Neuronal stem cell (in vitro differentiated cells): ENCODE measurements at regions not wholly inside any gene's neighbourhood (a gene's known extent, or its start where the extent isn't known, plus 50 kb on each side); places are given as distances from the start of the nearest gene placed in this dataset.

Source experiments
- DNase-seq: peaks from one replicate; pipeline ENCODE4 v3.0.0-alpha.2; 2013; ENCODE audit warnings: low spot score
- H2AFZ ChIP-seq: one replicate; pipeline ENCODE4 v1.6.1; 2013; ENCODE audit warnings: mild to moderate bottlenecking, low read length, inconsistent platforms
- H2AK5ac ChIP-seq: 2 replicates; pipeline ENCODE4 v1.6.1; 2013; ENCODE audit warnings: low read depth, mild to moderate bottlenecking, inconsistent platforms, low read length, moderate library complexity, mixed read lengths
- H2BK120ac ChIP-seq: 2 replicates; pipeline ENCODE4 v1.6.1; 2013; ENCODE audit warnings: low read depth, mild to moderate bottlenecking, inconsistent platforms, low read length, moderate library complexity, mixed read lengths
- H2BK12ac ChIP-seq: one replicate; pipeline ENCODE4 v1.6.1; 2013; ENCODE audit warnings: low read length, inconsistent platforms
- H2BK15ac ChIP-seq: 2 replicates; pipeline ENCODE4 v1.6.1; 2013; ENCODE audit warnings: mild to moderate bottlenecking, low read length, inconsistent platforms, mixed read lengths
- H2BK5ac ChIP-seq: one replicate; pipeline ENCODE4 v1.6.1; 2013; ENCODE audit warnings: inconsistent platforms, mild to moderate bottlenecking, low read length, moderate library complexity
- H3K14ac ChIP-seq: one replicate; pipeline ENCODE4 v1.6.1; 2013; ENCODE audit warnings: low read length, inconsistent platforms
- H3K18ac ChIP-seq: 2 replicates; pipeline ENCODE4 v1.6.1; 2013; ENCODE audit warnings: low read length, inconsistent platforms
- H3K23ac ChIP-seq: 2 replicates; pipeline ENCODE4 v1.6.1; 2013; ENCODE audit warnings: low read depth, mild to moderate bottlenecking, mixed read lengths, low read length, inconsistent platforms; ENCODE audit not compliant: poor library complexity
- H3K27ac ChIP-seq: replicated peaks from 3 replicates; pipeline ENCODE4 v1.5.1; 2013; ENCODE audit warnings: low read length, inconsistent platforms
- H3K27me3 ChIP-seq, 3 experiments: 2 replicates each; pipeline ENCODE4 v1.6.1; 2013; ENCODE audit warnings: low read length in 3 of 3, mild to moderate bottlenecking in 2 of 3, inconsistent platforms in 1 of 3, low read depth in 1 of 3, mixed read lengths in 1 of 3, moderate library complexity in 1 of 3; ENCODE audit not compliant: control insufficient read depth in 3 of 3, insufficient read depth in 3 of 3
- H3K36me3 ChIP-seq, 2 donors: replicated peaks in 1 of 2; 2 replicates each; pipeline ENCODE4 v1.6.1; 2013; ENCODE audit warnings: low read length in 2 of 2; ENCODE audit not compliant: control insufficient read depth in 2 of 2, insufficient read depth in 2 of 2
- H3K4ac ChIP-seq: 2 replicates; pipeline ENCODE4 v1.6.1; 2013; ENCODE audit warnings: inconsistent platforms, mild to moderate bottlenecking, low read length, moderate library complexity
- H3K4me1 ChIP-seq, 2 donors: 1 replicate in 1 of 2; 2 replicates in 1 of 2; pipeline ENCODE4 v1.6.1; 2013; ENCODE audit warnings: low read length in 2 of 2, low read depth in 1 of 2; ENCODE audit not compliant: control insufficient read depth in 2 of 2, insufficient read depth in 1 of 2
- H3K4me2 ChIP-seq: one replicate; pipeline ENCODE4 v1.6.1; 2013; ENCODE audit warnings: mild to moderate bottlenecking, low read length, inconsistent platforms; ENCODE audit not compliant: insufficient read depth, poor library complexity, severe bottlenecking
- H3K4me3 ChIP-seq, 2 donors: 2 replicates each; pipeline ENCODE4 v1.5.1; 2013; ENCODE audit warnings: low read length in 2 of 2, mild to moderate bottlenecking in 2 of 2, inconsistent platforms in 1 of 2, moderate library complexity in 1 of 2
- H3K79me1 ChIP-seq: one replicate; pipeline ENCODE4 v1.6.1; 2013; ENCODE audit warnings: low read depth, mild to moderate bottlenecking, inconsistent platforms, low read length, moderate library complexity
- H3K9ac ChIP-seq: one replicate; pipeline ENCODE4 v1.6.1; 2013; ENCODE audit warnings: mild to moderate bottlenecking, low read depth, low read length, inconsistent platforms; ENCODE audit not compliant: poor library complexity
- H3K9me3 ChIP-seq, 2 donors: replicated peaks in 1 of 2; 2 replicates each; pipeline versions ENCODE3 to v1.6.1; 2013; ENCODE audit warnings: low read length in 2 of 2, mild to moderate bottlenecking in 2 of 2, inconsistent platforms in 1 of 2, low read depth in 1 of 2, mixed read lengths in 1 of 2, moderate library complexity in 1 of 2; ENCODE audit not compliant: control insufficient read depth in 2 of 2, insufficient read depth in 1 of 2
- H4K8ac ChIP-seq: one replicate; pipeline ENCODE4 v1.6.1; 2013; ENCODE audit warnings: low read depth, mild to moderate bottlenecking, inconsistent platforms, low read length, moderate library complexity
- H4K91ac ChIP-seq: one replicate; pipeline ENCODE4 v1.6.1; 2013; ENCODE audit warnings: low read length, low read depth, mild to moderate bottlenecking, inconsistent platforms; ENCODE audit not compliant: poor library complexity
- WGBS, 2 donors: extraction: QIAGEN DNeasy Blood & Tissue Kit; methylation state at CpG; one replicate each; pipeline ENCODE4 v1.1.7; 2013; ENCODE audit warnings: missing lambda C conversion rate in 2 of 2, mixed read lengths in 1 of 2; ENCODE audit not compliant: insufficient read length in 2 of 2, insufficient replicate concordance in 1 of 2; ENCODE audit errors: extremely low coverage in 2 of 2; 5-methylcytosine and 5-hydroxymethylcytosine counted together

- no peak overlapping the region for H3K9ac ChIP-seq
- no peak overlapping the region for H2BK12ac ChIP-seq
- no peak overlapping the region for H3K27ac ChIP-seq
- H3K36me3 ChIP-seq: no peaks in the 10 kb centered on the region
- no peaks in the 10 kb centered on the region for H3K9me3 ChIP-seq
- no peak overlapping the region for H4K8ac ChIP-seq
- H2BK5ac ChIP-seq: no peak overlapping the region
- no peaks in the 10 kb centered on the region for H3K4me1 ChIP-seq
- peaks cover 0 to 6% (median 0%) of the 10 kb centered on the region in 3 experiments for H3K27me3 ChIP-seq
- H2BK120ac ChIP-seq: no peak overlapping the region
- H3K4me2 ChIP-seq: no peak overlapping the region
- no peak overlapping the region for H3K14ac ChIP-seq
- H2AFZ ChIP-seq: no peak overlapping the region
- H3K23ac ChIP-seq: no peak overlapping the region
- no peak overlapping the region for H3K18ac ChIP-seq
- H3K4ac ChIP-seq: no peak overlapping the region
- H3K4me3 ChIP-seq: no peak overlapping the region
- no peaks in the 10 kb centered on the region for H3K79me1 ChIP-seq
- no peak for DNase-seq
- no peak overlapping the region for H4K91ac ChIP-seq
- WGBS, 2 donors: no CpG with 5 or more reads among the region's 10 CpGs
- H2BK15ac ChIP-seq: no peak overlapping the region
- no peak overlapping the region for H2AK5ac ChIP-seq
Observed at GRCh38 chr10:131808370-131808930, 92.4 kb upstream of the PPP2R2D start.

DNA sequence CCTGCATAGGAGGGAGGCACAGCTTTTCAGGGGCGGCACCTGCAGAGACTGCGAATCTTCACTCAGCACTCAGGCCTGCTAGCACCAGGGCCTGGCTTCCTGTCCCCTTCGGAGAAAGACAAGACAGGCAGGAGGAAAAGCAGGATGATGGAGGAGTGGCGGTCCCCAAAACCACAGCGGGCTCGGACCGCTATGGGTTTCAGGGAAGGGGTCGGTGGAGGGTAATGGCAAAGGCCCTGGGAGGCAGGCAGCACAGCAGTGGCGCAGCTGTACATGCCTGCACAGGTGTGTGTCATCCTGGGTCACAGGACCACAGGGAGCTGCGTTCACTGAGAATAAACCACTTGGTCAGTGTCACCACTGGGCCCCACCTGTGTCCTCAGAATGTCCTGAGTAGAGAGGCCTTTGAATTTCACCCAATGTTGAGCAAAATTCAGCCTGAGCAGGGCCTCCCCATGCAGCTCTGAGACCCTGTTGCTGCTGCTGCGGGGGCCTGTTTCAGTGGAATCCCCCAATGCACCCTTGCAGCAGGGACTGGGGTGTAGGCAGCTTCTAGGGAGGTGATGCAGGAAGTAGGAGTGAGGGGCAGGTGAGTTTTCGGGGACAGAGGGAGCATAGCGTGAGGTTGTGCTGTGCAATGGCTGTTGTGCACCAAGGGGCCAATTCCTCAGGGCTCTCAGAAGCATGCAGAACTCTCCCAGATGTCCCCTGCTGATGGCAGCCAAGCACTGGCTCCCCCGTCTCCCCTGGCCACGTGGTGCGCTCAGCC is 90.6 kb upstream of the PPP2R2D start:
- Histone ChIP-seq H3K9me3 (no peaks in the 10 kb centered on the region), H2BK120ac (no peak overlapping the region), H3K4me1 (no peaks in the 10 kb centered on the region), H2AFZ (no peak overlapping the region), H4K8ac (peak overlapping the region; percentile 6), H3K18ac (peak overlapping the region; percentile 67), H3K23ac (no peak overlapping the region), H3K36me3 (no peaks in the 10 kb centered on the region), H3K79me1 (no peaks in the 10 kb centered on the region), H4K91ac (no peak overlapping the region), H3K27me3 (peaks cover 0 to 7% (median 0%) of the 10 kb centered on the region in 3 experiments), H2AK5ac (no peak overlapping the region), H3K4me2 (no peak overlapping the region), H2BK12ac (no peak overlapping the region), H3K27ac (no peak overlapping the region), H2BK5ac (no peak overlapping the region), H2BK15ac (no peak overlapping the region), H3K9ac (no peak overlapping the region), H3K4me3 (peak overlapping the region in 1 of 2 donors; percentile 1), H3K4ac (no peak overlapping the region), H3K14ac (no peak overlapping the region)
- DNase-seq: no peak
- WGBS, 2 donors: no CpG with 5 or more reads among the region's 16 CpGs

- Histone ChIP-seq H2BK5ac (no peak overlapping the region), H3K9ac (no peak overlapping the region), H3K79me1 (no peaks in the 10 kb centered on the region), H3K27ac (no peak overlapping the region), H3K36me3 (no peaks in the 10 kb centered on the region), H3K23ac (no peak overlapping the region), H3K4me3 (peak overlapping the region in 1 of 2 donors; percentile 1), H4K8ac (peak overlapping the region; percentile 6), H3K4ac (peak overlapping the region; percentile 42), H3K27me3 (peaks cover 0 to 8% (median 0%) of the 10 kb centered on the region in 3 experiments), H2BK12ac (no peak overlapping the region), H2BK120ac (no peak overlapping the region), H2BK15ac (no peak overlapping the region), H2AK5ac (peak overlapping the region; percentile 58), H3K4me1 (no peaks in the 10 kb centered on the region), H3K4me2 (no peak overlapping the region), H4K91ac (no peak overlapping the region), H3K14ac (peak overlapping the region; percentile 72), H2AFZ (no peak overlapping the region), H3K9me3 (no peaks in the 10 kb centered on the region), H3K18ac (peak overlapping the region; percentile 25)
- DNase-seq: no peak
- WGBS, 2 donors: no CpG with 5 or more reads among the region's 25 CpGs
Observed at GRCh38 chr10:131810805-131811629, 89.8 kb upstream of the PPP2R2D start.
